ENCODE measurements at regions not wholly inside any gene's neighbourhood (a gene's known extent, or its start where the extent isn't known, plus 50 kb on each side); places are given as distances from the start of the nearest gene placed in this dataset.

DNA sequence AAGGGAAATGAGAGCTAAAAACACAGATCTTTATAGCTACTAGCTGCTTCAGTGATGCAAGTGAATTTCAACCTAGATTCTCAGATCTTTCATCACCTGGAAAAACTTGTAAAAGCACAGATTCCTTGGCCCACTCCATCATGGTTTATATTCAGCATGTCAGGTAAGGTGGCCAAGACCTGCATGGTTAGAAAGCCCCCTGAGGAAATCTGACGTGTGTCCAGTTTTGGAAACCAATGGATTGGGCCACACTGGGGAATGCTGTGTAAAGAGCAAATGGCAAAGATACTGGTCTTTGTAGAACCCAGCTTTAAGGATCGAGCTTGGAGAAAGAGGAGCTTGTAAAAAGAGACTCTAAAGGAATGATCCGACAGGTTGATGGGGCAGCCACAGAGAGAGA is 397.0 kb upstream of the ARRDC4 start:
- Histone ChIP-seq H4K20me1 (ENCODE audit: control insufficient read depth, extremely low read depth, insufficient read depth, low read length) (no peaks in the 10 kb centered on the region), H3K4me3 (ENCODE audit: control insufficient read depth in 2 of 3, extremely low read depth in 1 of 3, insufficient read depth in 2 of 3, low read depth in 1 of 3, low read length in 3 of 3) (no peak overlapping the region)

GRCh38 chr15:97566961-97567360 is 393.5 kb upstream of the ARRDC4 start:
- DNase-seq (ENCODE audit: low read depth, low spot score): no peak
- no peak overlapping the region for H3K27ac ChIP-seq (ENCODE audit: control insufficient read depth, insufficient read depth, low read length)
- no peak for FAIRE-seq

More for the DNA sequence above, 397.0 kb upstream of the ARRDC4 start:
- Histone ChIP-seq H3K27ac (ENCODE audit: control insufficient read depth, insufficient read depth, low read length) (no peak overlapping the region), H3K9me1 (ENCODE audit: control insufficient read depth, extremely low read depth, insufficient read depth, low read length) (no peaks in the 10 kb centered on the region), H3K36me3 (ENCODE audit: control insufficient read depth in 2 of 2, extremely low read depth in 1 of 2, insufficient read depth in 2 of 2, low read length in 2 of 2) (no peaks in the 10 kb centered on the region), H3K9ac (ENCODE audit: control insufficient read depth, extremely low read depth, insufficient read depth, low read length) (no peak overlapping the region), H3K4me2 (ENCODE audit: control insufficient read depth, extremely low read depth, insufficient read depth, low read depth, low read length) (no peak overlapping the region), H3K9me3 (ENCODE audit: control insufficient read depth, low read depth, low read length) (no peaks in the 10 kb centered on the region), H2AFZ (ENCODE audit: control insufficient read depth, low read length) (no peak overlapping the region), H3K27me3 (ENCODE audit: control insufficient read depth, extremely low read depth, insufficient read depth, low read length) (no peaks in the 10 kb centered on the region), H3K79me2 (ENCODE audit: control insufficient read depth, insufficient read depth, low read length) (no peaks in the 10 kb centered on the region), H3K4me1 (ENCODE audit: control insufficient read depth, extremely low read depth, insufficient read depth, low read length) (no peaks in the 10 kb centered on the region)
- no peak for FAIRE-seq
- TF ChIP-seq EZH2 (IDR thresholded peaks at IDR 0.05; ENCODE audit: low read length) (no peak), CTCF (optimal IDR thresholded peaks at IDR 0.05 in 1 of 3, IDR thresholded peaks at IDR 0.05 in 1 of 3, conservative IDR thresholded peaks at IDR 0.05 in 1 of 3; ENCODE audit: extremely low read depth in 1 of 3, insufficient read depth in 2 of 3, low read length in 3 of 3) (no peak)
- no peak for DNase-seq (ENCODE audit: low read depth, low spot score)
- dilution Hi-C loops (cut with MboI; ENCODE audit: extremely low pct_ligation_motif_present, low sequenced_read_pairs): no loop called here

More at GRCh38 chr15:97566961-97567360, 393.5 kb upstream of the ARRDC4 start:
- TF ChIP-seq CTCF (optimal IDR thresholded peaks at IDR 0.05 in 1 of 3, IDR thresholded peaks at IDR 0.05 in 1 of 3, conservative IDR thresholded peaks at IDR 0.05 in 1 of 3; ENCODE audit: extremely low read depth in 1 of 3, insufficient read depth in 2 of 3, low read length in 3 of 3) (no peak), EZH2 (IDR thresholded peaks at IDR 0.05; ENCODE audit: low read length) (no peak)
- Histone ChIP-seq H3K79me2 (ENCODE audit: control insufficient read depth, insufficient read depth, low read length) (no peaks in the 10 kb centered on the region), H3K9me1 (ENCODE audit: control insufficient read depth, extremely low read depth, insufficient read depth, low read length) (no peaks in the 10 kb centered on the region), H3K4me1 (ENCODE audit: control insufficient read depth, extremely low read depth, insufficient read depth, low read length) (no peaks in the 10 kb centered on the region), H2AFZ (ENCODE audit: control insufficient read depth, low read length) (no peak overlapping the region), H3K4me2 (ENCODE audit: control insufficient read depth, extremely low read depth, insufficient read depth, low read depth, low read length) (no peak overlapping the region), H3K27me3 (ENCODE audit: control insufficient read depth, extremely low read depth, insufficient read depth, low read length) (no peaks in the 10 kb centered on the region), H4K20me1 (ENCODE audit: control insufficient read depth, extremely low read depth, insufficient read depth, low read length) (no peaks in the 10 kb centered on the region), H3K9ac (ENCODE audit: control insufficient read depth, extremely low read depth, insufficient read depth, low read length) (no peak overlapping the region), H3K36me3 (ENCODE audit: control insufficient read depth in 2 of 2, extremely low read depth in 1 of 2, insufficient read depth in 2 of 2, low read length in 2 of 2) (no peaks in the 10 kb centered on the region), H3K4me3 (ENCODE audit: control insufficient read depth in 2 of 3, extremely low read depth in 1 of 3, insufficient read depth in 2 of 3, low read depth in 1 of 3, low read length in 3 of 3) (no peak overlapping the region), H3K9me3 (ENCODE audit: control insufficient read depth, low read depth, low read length) (no peaks in the 10 kb centered on the region)
- dilution Hi-C loops (cut with MboI; ENCODE audit: extremely low pct_ligation_motif_present, low sequenced_read_pairs): no loop called here
